Fibroblast of the conjunctiva (primary cell): ENCODE measurements at regions not wholly inside any gene's neighbourhood (a gene's known extent, or its start where the extent isn't known, plus 50 kb on each side); places are given as distances from the start of the nearest gene placed in this dataset.
"Not testable (repeated sequence)": the region's sequence is repeated elsewhere in the genome, so short reads cannot be mapped to it uniquely, and the experiment has no call there.

Experiments used
- DNase-seq: peaks from one replicate; pipeline ENCODE4 v3.0.0-alpha.2; 2010; ENCODE audit warnings: low read depth

DNA sequence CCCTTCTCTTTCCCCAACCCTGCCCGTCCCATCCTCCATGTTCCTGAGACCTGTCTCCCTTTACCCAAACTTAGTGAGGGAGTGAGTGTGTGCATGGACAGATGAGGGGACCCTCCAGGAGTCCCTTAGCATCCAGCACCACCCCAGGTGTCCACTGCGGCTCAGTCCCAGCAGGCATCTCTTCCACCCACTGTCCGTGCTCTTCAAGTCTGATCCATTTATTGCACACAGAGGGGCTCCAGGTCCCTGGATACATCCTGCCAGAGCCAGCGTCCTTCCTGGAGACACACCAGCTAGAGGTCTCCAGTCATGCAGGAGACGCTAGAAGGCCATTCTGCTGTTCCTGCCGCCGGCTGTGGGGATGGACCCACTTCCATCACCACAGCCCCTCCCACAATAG lies 239.2 kb downstream of the ADGRD1 start:
- no peak for DNase-seq

DNA sequence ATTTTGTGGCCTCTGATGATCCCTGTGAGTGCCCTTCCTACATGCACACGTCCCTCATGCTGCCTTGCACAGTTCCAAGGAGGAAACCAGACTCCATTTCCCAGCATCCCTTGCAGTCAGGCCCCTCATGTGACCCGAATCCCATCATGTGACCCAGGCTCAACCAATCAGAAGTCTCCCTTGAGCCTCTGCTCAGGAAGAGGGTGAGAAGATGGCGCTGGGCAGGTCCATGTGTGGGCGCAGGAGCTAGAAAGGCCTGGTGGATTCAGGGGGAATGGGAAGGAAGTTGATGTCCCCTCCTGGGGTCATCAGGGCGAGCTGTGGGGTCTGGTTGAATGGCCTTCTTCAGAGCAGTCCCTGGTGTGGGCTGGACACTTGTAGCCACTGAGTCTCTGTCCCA lies 240.5 kb downstream of the ADGRD1 start:
- no peak for DNase-seq

GRCh38 chr12:131195796-131196195 lies 242.1 kb downstream of the ADGRD1 start:
- DNase-seq: no peak

DNA sequence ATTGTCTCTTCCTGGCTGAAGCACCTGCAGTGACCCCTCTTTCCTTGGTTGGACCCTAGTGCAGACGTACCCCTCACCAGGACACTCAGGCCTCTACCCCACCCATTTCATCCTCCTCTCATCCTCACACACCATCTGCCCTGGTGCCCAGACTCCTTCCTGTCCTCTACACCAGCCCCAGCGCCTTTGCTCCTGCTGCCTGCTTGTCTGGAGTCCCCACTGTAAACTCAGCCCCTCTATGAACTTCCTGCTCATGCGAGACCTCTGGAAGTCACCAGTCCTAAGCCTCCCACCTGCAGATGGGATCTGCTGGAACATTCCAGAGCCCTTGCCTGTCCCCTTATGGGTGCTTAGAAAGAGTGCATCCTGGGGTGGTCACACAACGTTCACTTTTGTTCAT lies 242.5 kb downstream of the ADGRD1 start:
- DNase-seq: no peak

- DNase-seq: no peak
These were observed 243.8 kb downstream of the ADGRD1 start for GRCh38 chr12:131197490-131197889.

GRCh38 chr12:131199221-131199620 lies 245.5 kb downstream of the ADGRD1 start:
- DNase-seq: no peak

- DNase-seq: not testable (repeated sequence)
These were observed 248.2 kb downstream of the ADGRD1 start for GRCh38 chr12:131201912-131202311.

GRCh38 chr12:131202592-131203378 lies 249.1 kb downstream of the ADGRD1 start:
- no peak for DNase-seq

DNA sequence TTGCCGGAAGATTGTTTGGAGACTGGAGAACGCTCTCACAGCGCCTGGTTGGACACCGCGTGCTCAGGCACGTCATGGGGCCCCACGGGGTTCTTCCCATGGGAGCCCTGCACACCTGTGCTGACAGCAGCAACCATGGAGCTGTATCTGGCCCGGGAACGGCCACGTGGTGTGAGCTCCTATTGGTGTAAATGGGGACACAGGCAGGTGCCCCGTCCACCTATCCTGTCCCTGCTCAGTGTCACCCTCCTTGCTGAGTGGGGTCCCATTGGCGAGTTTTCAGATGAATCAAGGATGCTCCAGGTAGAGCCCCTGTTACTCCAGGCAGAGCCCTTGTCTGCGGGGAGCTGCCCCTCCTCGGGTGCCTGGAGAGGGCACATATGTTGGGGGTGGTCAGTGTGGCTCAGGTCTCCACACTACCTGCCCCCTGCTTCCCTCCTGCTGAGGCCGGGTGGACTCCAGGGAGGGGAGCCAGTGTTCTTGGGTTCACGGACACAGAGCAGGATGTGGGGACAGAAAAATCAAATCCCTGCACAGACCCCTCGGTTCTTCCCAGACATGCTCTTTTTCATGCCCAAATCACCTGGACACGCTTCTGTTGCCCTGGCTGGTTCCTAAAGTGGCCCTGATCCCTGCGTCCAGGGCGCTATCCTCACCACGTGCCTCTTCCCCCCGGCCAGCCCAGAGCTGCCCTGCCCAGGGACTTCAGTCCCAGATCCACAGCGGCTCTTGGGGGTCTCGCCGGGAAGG lies 250.1 kb downstream of the ADGRD1 start:
- DNase-seq: no peak

- DNase-seq: no peak
These were observed 250.9 kb downstream of the ADGRD1 start for GRCh38 chr12:131204416-131205274.

GRCh38 chr12:131205275-131205933 lies 251.7 kb downstream of the ADGRD1 start:
- not testable (repeated sequence) for DNase-seq

- not testable (repeated sequence) for DNase-seq
These were observed 253.1 kb downstream of the ADGRD1 start for GRCh38 chr12:131206630-131207299.

GRCh38 chr12:131207300-131207660 lies 253.6 kb downstream of the ADGRD1 start:
- DNase-seq: not testable (repeated sequence)

DNA sequence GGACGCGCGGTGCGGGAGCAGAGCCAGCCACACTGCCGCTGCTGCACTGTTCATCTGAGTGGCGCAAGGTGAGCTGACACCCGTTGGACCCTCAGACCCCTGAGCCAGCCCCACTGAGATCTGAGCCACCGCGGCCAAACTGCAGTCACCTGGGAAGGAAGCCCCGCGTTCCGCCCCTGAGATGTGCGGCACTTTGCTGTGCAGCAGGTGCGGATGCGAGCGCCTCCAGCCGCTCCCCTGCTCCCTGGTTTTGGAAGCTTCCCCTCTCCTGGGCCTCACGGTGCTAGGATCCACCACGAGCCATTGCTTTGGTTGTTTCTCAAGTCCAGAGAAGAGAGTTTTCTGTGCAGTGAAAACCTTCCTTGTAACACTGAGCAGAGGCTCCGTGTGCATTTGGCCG lies 254.1 kb downstream of the ADGRD1 start:
- not testable (repeated sequence) for DNase-seq

- DNase-seq: no peak
These were observed 254.7 kb downstream of the ADGRD1 start for GRCh38 chr12:131208425-131208824.

GRCh38 chr12:131209082-131210070 lies 255.7 kb downstream of the ADGRD1 start:
- no peak for DNase-seq

DNA sequence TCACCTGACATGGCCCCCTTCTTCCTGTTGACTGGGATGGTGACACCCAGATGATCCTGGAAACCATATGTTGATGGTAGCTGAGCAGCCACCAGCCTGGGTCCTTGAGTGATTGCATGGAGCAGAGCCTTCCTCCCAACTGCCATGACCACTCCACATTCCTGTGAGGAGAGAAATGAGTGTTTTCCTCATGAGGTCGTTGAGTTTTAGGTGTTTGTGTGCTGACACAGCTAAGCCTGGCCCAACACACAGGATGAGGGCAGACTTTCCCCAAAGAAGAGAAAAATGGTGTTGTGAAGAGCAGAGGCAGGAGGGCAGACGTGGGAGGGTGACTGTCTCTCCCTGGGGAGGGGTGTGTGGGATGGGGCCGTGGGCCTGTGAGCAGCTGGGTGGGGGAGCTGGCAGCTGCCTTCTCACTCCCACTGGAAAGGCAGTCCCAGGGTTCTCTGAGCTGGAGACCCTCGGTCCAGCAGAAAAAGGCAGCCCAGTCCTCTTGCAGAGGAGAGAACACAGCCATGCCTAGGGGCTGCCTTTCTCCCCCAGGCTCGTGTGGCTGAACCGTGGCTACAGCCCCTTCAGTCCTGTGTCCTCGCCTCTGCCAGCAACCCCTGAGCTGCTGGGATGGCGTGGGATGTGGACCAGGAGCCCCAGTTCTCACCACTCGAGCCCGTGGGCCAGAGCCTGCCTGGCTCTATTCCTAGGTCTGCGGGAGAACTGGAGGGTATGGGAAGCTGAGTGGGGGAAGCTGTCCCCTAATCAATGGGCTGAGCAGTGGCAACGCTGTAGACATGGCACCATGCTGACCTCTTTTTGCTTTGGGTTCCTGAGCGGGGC lies 257.0 kb downstream of the ADGRD1 start:
- no peak for DNase-seq

GRCh38 chr12:131211340-131211938 lies 257.7 kb downstream of the ADGRD1 start:
- DNase-seq: no peak
